GM21737 (cell line): ENCODE measurements at regions not wholly inside any gene's neighbourhood (a gene's known extent, or its start where the extent isn't known, plus 50 kb on each side); places are given as distances from the start of the nearest gene placed in this dataset.

ENCODE experiments used
- ATAC-seq: cut with Tn5 transposase; IDR thresholded peaks from one replicate; pipeline ENCODE4 v1.9.1; 2021; ENCODE audit warnings: mild to moderate bottlenecking, moderate library complexity; ENCODE audit not compliant: unreplicated experiment

GRCh38 chr1:38352869-38353268 lies 306.3 kb upstream of the POU3F1 start:
- ATAC-seq, result no peak

GRCh38 chr1:38347446-38348175 lies 301.0 kb upstream of the POU3F1 start:
- ATAC-seq, result no peak

DNA sequence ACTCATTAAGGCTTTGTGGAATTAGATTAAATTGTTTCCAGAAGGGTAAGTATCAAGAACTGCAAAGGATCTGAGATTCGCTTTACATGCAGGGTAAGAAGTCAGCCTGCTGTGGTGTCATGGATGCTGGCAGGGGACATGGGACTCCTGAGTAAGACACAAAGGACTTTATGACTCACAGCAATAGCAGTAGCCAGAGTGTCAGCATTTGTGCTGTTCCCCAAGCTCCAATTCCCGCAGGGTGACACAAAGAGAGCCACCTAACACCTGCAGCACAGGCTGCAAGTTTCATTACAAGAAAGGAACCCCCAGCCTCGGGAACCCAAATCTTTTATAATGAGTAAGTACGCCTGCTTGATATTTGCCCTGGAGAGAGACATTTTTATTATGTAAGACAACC lies 298.1 kb upstream of the POU3F1 start:
- ATAC-seq, result no peak

DNA sequence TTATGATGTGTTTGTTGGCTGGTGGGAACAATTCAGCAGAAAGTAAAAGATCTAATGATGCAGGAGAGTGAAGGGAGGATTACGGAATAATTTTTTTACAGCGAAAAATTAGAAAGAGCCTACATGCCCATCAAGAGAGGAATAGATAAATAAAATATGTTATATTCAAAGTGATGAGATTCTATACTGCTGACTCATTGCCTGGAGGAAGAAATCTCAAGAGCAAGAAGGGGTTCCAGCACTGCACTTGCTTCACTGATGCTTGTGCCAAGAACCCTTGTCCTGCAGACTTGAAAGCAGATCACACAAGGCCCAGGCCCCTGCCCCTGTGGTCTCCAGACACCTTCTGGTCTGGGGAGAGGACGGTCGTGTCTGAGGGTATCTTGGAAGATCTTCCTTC lies 295.1 kb upstream of the POU3F1 start:
- ATAC-seq, result no peak

DNA sequence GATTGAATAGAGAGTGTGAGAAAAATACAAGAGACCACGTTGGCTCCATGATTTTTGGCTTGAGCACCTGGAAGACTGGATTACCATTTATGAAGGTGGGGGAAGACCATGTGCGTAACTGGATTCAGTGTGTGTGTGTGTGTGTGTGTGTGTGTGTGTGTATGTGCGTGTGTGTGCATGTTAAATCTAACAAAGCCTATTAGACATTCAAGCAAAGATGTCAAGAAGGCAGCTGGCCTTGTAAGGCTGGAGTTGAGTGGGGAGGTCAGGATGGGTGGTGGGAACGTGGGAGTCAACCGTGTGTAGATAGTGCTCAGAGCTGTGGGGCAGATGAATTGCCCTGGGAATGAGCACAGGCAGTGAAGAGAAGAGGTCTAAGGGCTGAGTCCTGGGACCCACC lies 293.8 kb upstream of the POU3F1 start:
- no peak for ATAC-seq

DNA sequence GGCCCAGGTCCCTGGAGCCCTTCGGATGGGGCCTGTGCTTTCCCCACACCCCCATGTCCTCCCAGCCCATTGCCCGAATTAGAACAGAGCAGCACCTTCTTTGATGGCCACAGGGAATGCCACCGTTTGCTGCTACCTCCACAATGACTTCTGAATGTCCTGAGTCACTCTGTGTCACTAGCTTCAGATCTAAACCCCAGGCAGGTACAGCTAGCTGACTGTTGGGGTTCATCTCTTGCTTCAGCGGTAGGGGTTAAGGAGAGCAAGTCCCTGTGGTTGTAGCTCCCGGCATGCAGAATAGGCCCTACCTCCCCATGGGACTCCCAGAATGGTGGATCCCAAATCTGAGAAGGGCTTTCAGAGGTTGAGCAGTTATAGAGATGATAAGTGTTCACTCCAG lies 291.1 kb upstream of the POU3F1 start:
- ATAC-seq, result no peak

- no peak for ATAC-seq
These were observed 290.4 kb upstream of the POU3F1 start for GRCh38 chr1:38336961-38337360.

DNA sequence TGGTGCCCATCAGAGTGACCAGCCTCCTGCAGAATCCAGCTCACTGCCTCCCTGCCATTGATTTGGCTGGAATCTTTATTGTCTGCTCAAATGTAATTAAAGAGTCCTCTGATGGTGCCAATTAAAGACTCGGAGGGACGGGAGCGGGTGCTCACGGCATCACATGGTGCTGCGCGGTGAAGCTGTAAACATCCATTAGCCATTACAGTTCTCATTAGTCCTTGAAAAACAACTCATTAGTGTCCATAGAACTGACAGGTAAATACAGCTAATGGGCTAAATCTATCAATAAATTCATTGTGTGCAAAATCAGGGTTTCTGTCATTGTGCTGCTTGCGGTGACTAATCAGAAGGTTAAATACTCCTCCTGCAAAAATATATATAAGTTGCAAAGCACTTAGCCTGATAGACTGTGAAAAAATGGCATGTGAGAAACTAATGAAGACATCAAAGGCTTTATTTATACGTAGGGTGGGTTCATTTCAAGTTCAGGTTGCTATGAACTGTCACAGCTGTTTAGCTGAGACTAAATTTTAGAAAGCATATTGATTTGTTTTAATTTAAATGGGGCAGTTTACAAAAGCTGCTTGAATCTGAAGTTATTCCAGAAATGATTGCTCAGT lies 289.8 kb upstream of the POU3F1 start:
- ATAC-seq, result no peak

DNA sequence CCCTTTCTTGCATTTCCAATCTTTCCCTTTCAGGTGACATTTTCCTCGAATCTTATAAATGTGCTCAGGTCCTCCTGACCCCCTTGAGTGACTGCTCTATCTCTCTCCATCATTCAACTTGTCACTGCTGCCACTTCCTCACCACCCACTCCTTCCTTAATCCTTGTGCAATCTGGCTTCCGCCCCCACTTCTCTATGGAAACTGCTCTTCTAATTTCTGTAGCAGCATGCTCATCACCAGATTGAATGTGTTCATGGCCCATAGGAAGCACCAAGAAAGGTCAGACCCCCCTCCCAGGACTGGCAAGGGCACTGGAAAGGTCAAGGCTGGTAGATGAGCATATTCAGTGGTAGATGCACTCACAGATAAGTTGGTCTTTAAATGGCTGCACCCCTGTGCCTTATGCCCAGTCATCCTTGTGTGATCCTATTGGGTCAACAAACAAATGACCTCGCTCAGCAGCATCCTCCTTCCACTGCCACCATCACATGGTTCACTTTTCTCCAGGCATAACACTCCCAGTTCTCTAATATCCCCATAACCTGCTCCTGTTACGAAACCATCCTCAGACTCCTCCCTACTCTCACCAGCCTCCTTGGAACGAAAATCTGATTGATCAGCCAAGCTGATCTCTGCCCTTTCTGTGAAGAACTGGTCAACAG lies 288.5 kb upstream of the POU3F1 start:
- ATAC-seq, result no peak

DNA sequence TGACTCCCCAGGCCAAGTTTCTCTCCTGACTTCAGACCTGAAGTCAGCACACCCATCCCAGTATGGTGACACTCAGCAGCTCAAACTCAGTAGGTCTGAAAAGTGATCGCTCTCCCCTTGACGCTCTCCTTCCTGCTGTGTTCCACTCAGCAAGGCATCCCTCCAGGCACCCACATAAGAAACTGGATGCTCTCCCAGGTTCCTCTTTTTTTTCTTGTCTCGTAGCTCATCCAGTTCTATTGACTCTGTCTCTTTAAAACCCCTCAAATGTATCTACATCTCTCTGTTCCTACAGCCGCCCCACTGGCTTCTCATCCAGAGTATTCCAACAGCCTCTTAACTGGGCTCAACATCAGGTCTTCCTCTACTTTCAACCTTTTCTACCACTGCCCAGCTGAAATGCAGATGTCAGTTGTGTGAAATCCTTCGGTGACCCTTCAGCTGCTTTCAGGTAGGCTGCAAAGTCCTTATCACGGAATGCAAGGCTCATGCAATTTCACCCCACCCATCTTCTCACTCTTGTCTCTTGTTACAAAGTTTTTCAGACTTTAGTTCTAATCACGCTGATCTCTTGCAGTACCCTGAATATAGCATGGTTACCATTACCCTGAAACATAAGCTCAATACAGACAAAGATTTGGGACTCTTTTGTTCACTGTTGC lies 286.2 kb upstream of the POU3F1 start:
- no peak for ATAC-seq

DNA sequence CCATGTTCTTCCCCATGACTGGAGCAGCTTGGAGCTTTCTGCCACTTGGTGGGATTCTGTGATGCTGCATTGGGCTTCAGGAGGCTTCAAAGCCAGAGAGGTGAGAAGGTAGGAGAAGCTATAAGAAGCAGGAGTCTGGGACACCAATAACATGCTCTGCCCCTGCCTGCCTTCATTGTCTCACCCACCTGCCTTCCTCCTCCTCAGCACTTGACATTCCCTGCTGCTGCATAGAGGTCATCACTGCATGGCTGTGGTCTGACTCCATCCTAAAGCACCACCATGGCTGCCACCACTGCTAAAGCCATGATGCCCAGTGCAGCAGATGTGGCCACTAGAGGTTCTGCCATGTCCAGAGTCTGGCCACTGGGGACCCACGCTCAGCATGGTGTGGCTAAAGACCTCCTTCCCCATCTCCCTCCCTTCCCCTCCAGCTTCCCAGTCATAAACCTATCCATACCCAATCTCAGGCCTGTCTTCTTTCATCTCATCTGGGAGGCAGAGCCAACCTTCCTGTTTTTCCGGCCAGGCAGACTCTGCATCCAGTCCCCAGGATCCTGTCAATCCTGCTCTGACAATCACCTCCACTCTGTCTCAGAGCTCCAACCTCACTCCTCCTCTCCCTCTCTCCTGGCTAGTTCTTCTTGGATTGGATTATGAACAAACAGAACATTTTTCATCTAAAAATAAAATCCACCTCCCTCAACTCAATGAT lies 285.1 kb upstream of the POU3F1 start:
- ATAC-seq, result no peak

DNA sequence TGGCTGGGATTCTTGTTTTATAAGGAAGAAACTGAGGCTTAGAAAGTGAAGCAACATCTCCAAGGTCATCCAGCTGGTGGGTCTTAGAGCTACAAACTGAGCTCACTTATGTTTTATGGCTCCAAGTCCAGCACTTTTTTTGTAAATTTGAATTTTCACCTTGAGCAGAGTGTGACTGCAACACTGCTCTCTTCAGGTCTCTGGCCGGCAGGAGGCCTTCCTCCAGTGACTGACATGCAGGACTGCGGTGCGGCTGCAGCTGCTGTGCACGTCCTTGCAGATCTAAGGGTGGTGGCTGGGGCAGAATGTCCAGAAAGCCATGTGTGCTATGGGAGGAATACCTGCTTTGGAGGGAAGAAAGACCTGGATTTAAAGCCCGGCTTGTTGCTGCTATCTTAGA lies 284.2 kb upstream of the POU3F1 start:
- ATAC-seq, result no peak

- no peak for ATAC-seq
These were observed 283.1 kb upstream of the POU3F1 start for GRCh38 chr1:38329644-38330043.

- ATAC-seq, result no peak
These were observed 281.9 kb upstream of the POU3F1 start for GRCh38 chr1:38328278-38329035.

DNA sequence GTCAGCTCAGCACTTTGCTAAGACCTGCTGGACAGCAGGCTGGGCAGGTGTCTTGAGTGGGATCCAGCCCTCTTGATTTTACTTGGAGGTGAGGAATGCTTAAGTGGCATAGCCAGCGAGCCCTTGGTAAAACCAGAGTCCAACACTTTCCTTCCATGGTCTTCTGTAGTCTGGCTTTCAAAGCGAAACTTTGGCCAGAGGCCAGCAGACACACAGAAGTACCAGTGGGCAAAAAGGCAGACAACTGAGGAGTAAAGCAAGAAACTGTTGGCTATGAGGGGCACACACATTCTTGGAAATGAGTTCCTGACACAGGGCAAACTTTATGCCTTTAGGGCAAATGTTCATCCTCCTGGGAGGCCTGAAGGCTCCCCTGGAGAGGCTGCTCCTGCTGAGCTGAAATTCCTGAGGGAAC lies 281.0 kb upstream of the POU3F1 start:
- ATAC-seq, result no peak

GRCh38 chr1:38326856-38327255 lies 280.3 kb upstream of the POU3F1 start:
- no peak for ATAC-seq

DNA sequence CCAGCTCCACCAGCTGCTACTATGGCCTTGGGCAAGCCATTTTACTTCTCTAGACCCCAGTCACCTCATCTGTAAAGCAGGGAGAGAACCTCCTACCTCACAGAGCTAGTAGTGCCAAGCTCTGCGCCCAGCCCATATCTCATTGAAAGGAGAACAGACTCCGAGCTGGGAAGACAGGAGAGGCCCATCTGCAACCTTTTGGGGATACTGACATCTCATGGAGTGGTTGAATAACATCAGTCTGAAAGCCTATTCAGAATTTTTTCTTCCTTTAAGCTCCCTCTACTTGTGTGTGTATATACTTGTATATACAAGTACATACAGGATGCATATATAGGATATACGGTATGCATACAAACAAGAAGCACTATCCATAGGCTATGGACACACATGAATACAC lies 279.5 kb upstream of the POU3F1 start:
- no peak for ATAC-seq

DNA sequence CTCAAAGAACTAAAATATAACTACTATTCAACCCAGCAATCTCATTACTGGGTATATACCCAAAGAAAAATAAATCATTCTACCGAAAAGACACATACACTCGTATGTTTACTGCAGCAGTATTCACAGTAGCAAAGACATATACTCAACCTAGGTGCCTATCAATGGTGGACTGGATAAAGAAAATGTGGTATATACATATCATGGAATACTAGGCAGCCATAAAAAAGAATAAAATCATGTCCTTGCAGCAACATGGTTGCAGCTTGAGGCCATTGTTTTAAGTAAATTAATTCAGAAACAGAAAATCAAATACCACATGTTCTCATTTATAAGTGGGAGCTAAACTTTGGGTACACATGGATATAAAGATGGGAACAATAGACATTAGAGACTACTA lies 266.2 kb upstream of the POU3F1 start:
- no peak for ATAC-seq

- ATAC-seq, result no peak
These were observed 263.5 kb upstream of the POU3F1 start for GRCh38 chr1:38310079-38310478.

- no peak for ATAC-seq
These were observed 262.2 kb upstream of the POU3F1 start for GRCh38 chr1:38308780-38309179.
